Lung (tissue), 11 donors: ENCODE measurements at regions not wholly inside any gene's neighbourhood (a gene's known extent, or its start where the extent isn't known, plus 50 kb on each side); places are given as distances from the start of the nearest gene placed in this dataset.
A peak's percentile ranks its signal among the peaks of the same experiment; 100 is the strongest.

Experiments
- ATAC-seq: fragments of 200-7000 bp; cut with Tn5 transposase; one replicate; pipeline ENCODE4 v1.9.1; 2020; ENCODE audit warnings: moderate number of reproducible peaks; ENCODE audit not compliant: insufficient read depth, low FRiP score
- DNase-seq, 3 donors: peaks; one replicate each; pipeline ENCODE4 v3.0.0-alpha.2; 2013 to 2017
- H3K27ac ChIP-seq, 2 donors: one replicate each; pipeline ENCODE4 v1.5.1; 2013; ENCODE audit warnings: mild to moderate bottlenecking in 2 of 2, moderate library complexity in 2 of 2, control low read depth in 1 of 2, inconsistent platforms in 1 of 2, low read depth in 1 of 2, low read length in 1 of 2
- H3K27me3 ChIP-seq, 3 donors: one replicate each; pipeline ENCODE4 v1.5.1; 2013; ENCODE audit warnings: low read length in 2 of 3; ENCODE audit not compliant: control insufficient read depth in 3 of 3, insufficient read depth in 3 of 3
- H3K36me3 ChIP-seq, 4 donors: one replicate each; pipeline ENCODE4 v1.5.1; 2013; ENCODE audit warnings: low read length in 4 of 4, mild to moderate bottlenecking in 1 of 4, moderate library complexity in 1 of 4; ENCODE audit not compliant: control insufficient read depth in 4 of 4, insufficient read depth in 4 of 4
- H3K4me1 ChIP-seq, 5 donors: one replicate each; pipeline ENCODE4 v1.5.1; 2013; ENCODE audit warnings: low read length in 5 of 5, mild to moderate bottlenecking in 2 of 5, moderate library complexity in 1 of 5; ENCODE audit not compliant: control insufficient read depth in 5 of 5, insufficient read depth in 5 of 5
- H3K4me3 ChIP-seq: one replicate; pipeline ENCODE4 v1.5.1; 2013; ENCODE audit warnings: mild to moderate bottlenecking, control low read depth, moderate library complexity
- H3K9ac ChIP-seq, 2 donors: one replicate each; pipeline ENCODE4 v1.5.1; 2013; ENCODE audit warnings: low read length in 2 of 2, control low read depth in 1 of 2; ENCODE audit not compliant: insufficient read depth in 1 of 2
- H3K9me3 ChIP-seq, 4 donors: one replicate each; pipeline ENCODE4 v1.5.1; 2013; ENCODE audit warnings: low read length in 3 of 4, mild to moderate bottlenecking in 1 of 4, moderate library complexity in 1 of 4; ENCODE audit not compliant: control insufficient read depth in 4 of 4, insufficient read depth in 3 of 4
- CTCF ChIP-seq: IDR thresholded peaks from 2 replicates; pipeline ENCODE4 v1.5.1; 2012; ENCODE audit warnings: mild to moderate bottlenecking; ENCODE audit errors: control extremely low read depth, extremely low read depth
- WGBS, 2 donors: extraction: QIAGEN DNeasy Blood & Tissue Kit; methylation state at CpG; one replicate each; pipeline ENCODE4 v1.1.7; 2013; 5-methylcytosine and 5-hydroxymethylcytosine counted together
- donor health status: control.
- donor health status: control.
- donor health status: Bipolar disorder and iron deficiency.
- donor health status: healthy.
- donor health status: DM: yes; HTN: yes; CAD: no.

- Histone ChIP-seq H3K9ac (no peak overlapping the region), H3K36me3 (no peaks in the 10 kb centered on the region), H3K27ac (no peak overlapping the region), H3K4me3 (no peak overlapping the region), H3K27me3 (peaks cover 0 to 4% (median 4%) of the 10 kb centered on the region in 3 donors), H3K4me1 (peaks cover 0 to 2% (median 0%) of the 10 kb centered on the region in 5 donors), H3K9me3 (peaks cover 0 to 5% (median 0%) of the 10 kb centered on the region in 4 donors)
- ATAC-seq (no peak), DNase-seq (peak in 1 of 3 donors; percentile 1)
- TF ChIP-seq CTCF, result no peak
- 82 to 89% methylated on average over 6 of the region's 6 CpGs for WGBS, 2 donors
These were observed 106.7 kb downstream of the FOXI3 start for GRCh38 chr2:88345842-88346241.

GRCh38 chr2:88342749-88343148 is 109.7 kb downstream of the FOXI3 start:
- TF ChIP-seq CTCF, result no peak
- Histone ChIP-seq H3K36me3 (no peaks in the 10 kb centered on the region), H3K4me1 (no peaks in the 10 kb centered on the region), H3K27ac (no peak overlapping the region), H3K4me3 (no peak overlapping the region), H3K9me3 (peaks cover 0 to 2% (median 0%) of the 10 kb centered on the region in 4 donors), H3K27me3 (no peaks in the 10 kb centered on the region), H3K9ac (no peak overlapping the region)
- ATAC-seq, result no peak
- 43 to 50% methylated on average over 4 of the region's 4 CpGs for WGBS, 2 donors
- no peak for DNase-seq

GRCh38 chr2:88334418-88334817 is 118.1 kb downstream of the FOXI3 start:
- H3K36me3 ChIP-seq, result no peaks in the 10 kb centered on the region
- DNase-seq, result no peak
- H3K4me3 ChIP-seq, result no peak overlapping the region
- TF ChIP-seq CTCF, result no peak
- no peak overlapping the region for H3K27ac ChIP-seq
- WGBS, 2 donors, result 77 to 80% methylated on average over 3 of the region's 3 CpGs
- no peaks in the 10 kb centered on the region for H3K4me1 ChIP-seq
- no peaks in the 10 kb centered on the region for H3K27me3 ChIP-seq
- ATAC-seq, result no peak
- H3K9ac ChIP-seq, result no peak overlapping the region
- peaks cover 0 to 3% (median 0%) of the 10 kb centered on the region in 4 donors for H3K9me3 ChIP-seq

GRCh38 chr2:88331239-88331638 is 121.3 kb downstream of the FOXI3 start:
- TF ChIP-seq CTCF, result no peak
- DNase-seq (no peak), ATAC-seq (no peak)
- Histone ChIP-seq H3K9ac (no peak overlapping the region), H3K27me3 (no peaks in the 10 kb centered on the region), H3K4me3 (no peak overlapping the region), H3K9me3 (peaks cover 0 to 3% (median 0%) of the 10 kb centered on the region in 4 donors), H3K4me1 (no peaks in the 10 kb centered on the region), H3K27ac (no peak overlapping the region), H3K36me3 (no peaks in the 10 kb centered on the region)
- WGBS, 2 donors, result 76 to 86% methylated on average over 1 of the region's 1 CpG
